Smooth muscle cell (in vitro differentiated cells): ENCODE measurements at regions not wholly inside any gene's neighbourhood (a gene's known extent, or its start where the extent isn't known, plus 50 kb on each side); places are given as distances from the start of the nearest gene placed in this dataset.

Experiments
- DNase-seq: peaks from one replicate; lab custom pipeline; 2025; ENCODE audit not compliant: unreplicated experiment; lab: John Stamatoyannopoulos, UW
- H2AFZ ChIP-seq: fragments of 200-600 bp; sonication (generic); 2 replicates; pipeline ENCODE4 v1.6.0; 2016; ENCODE audit warnings: antibody characterized with exemption, low read depth, mild to moderate bottlenecking
- H3F3A ChIP-seq: fragments of 200-600 bp; sonication (generic); 2 replicates; pipeline ENCODE4 v1.6.0; 2017; ENCODE audit warnings: antibody characterized with exemption, low read depth
- H3K27ac ChIP-seq: fragments of 200-600 bp; sonication (generic); 2 replicates; pipeline ENCODE4 v1.5.1; 2016; ENCODE audit warnings: low read depth, mild to moderate bottlenecking
- H3K27me3 ChIP-seq: fragments of 200-600 bp; sonication (generic); 2 replicates; pipeline ENCODE4 v1.6.1; 2016; ENCODE audit warnings: low read depth, mild to moderate bottlenecking
- H3K36me3 ChIP-seq: fragments of 200-600 bp; sonication (generic); 2 replicates; pipeline ENCODE4 v1.5.1; 2016; ENCODE audit warnings: low read depth
- H3K4me1 ChIP-seq: fragments of 200-600 bp; sonication (generic); 2 replicates; pipeline ENCODE4 v1.5.1; 2016; ENCODE audit warnings: low read depth
- H3K4me2 ChIP-seq: fragments of 200-600 bp; sonication (generic); 2 replicates; pipeline ENCODE4 v1.6.0; 2016; ENCODE audit warnings: mild to moderate bottlenecking
- H3K4me3 ChIP-seq: fragments of 200-600 bp; sonication (generic); 2 replicates; pipeline ENCODE4 v1.5.1; 2016; ENCODE audit warnings: mild to moderate bottlenecking
- H3K79me2 ChIP-seq: fragments of 200-600 bp; sonication (generic); 2 replicates; pipeline ENCODE4 v1.6.0; 2016; ENCODE audit warnings: low read depth, mild to moderate bottlenecking
- H3K9ac ChIP-seq: fragments of 200-600 bp; sonication (generic); 2 replicates; pipeline ENCODE4 v1.6.0; 2016; ENCODE audit warnings: low read depth
- H3K9me3 ChIP-seq: fragments of 200-600 bp; sonication (generic); replicated peaks from 2 replicates; pipeline ENCODE4 v1.5.1; 2016; ENCODE audit warnings: low read depth
- H4K20me1 ChIP-seq: fragments of 200-600 bp; sonication (generic); 2 replicates; pipeline ENCODE4 v1.6.0; 2016; ENCODE audit warnings: low read depth
- WGBS: methylation state at CpG from one replicate; pipeline ENCODE4 v1.1.7; 2016; ENCODE audit warnings: low lambda C conversion rate; 5-methylcytosine and 5-hydroxymethylcytosine counted together
- TF ChIP-seq, protein P1 (sequence below): fragments of 200-600 bp; sonication (generic); IDR thresholded peaks from 2 replicates; pipeline ENCODE4 v1.5.1; 2017; ENCODE audit warnings: borderline replicate concordance, mild to moderate bottlenecking, antibody characterized with exemption; ENCODE audit not compliant: insufficient read depth, poor library complexity, severe bottlenecking

DNA sequence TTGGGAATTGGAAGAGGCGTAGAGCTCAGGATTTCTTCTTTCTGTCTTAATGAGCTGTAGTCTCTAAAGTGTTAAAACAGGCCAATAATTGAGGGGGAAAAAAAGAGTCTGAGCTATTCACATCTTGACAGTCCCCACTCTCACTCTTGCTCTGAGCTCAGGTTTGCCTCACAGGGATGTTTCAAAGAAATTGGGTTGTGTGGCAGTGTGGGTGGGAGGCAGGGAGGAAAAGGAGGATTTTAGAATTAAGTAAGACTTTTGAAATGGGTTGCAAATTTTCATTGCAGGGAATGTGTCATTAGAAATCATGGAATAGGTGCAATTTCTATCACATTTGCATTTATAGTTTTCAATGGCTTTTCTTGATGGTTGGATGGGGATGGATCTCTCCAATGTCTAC lies 338.8 kb upstream of the KIRREL3 start:
- TF ChIP-seq, protein P1, sequence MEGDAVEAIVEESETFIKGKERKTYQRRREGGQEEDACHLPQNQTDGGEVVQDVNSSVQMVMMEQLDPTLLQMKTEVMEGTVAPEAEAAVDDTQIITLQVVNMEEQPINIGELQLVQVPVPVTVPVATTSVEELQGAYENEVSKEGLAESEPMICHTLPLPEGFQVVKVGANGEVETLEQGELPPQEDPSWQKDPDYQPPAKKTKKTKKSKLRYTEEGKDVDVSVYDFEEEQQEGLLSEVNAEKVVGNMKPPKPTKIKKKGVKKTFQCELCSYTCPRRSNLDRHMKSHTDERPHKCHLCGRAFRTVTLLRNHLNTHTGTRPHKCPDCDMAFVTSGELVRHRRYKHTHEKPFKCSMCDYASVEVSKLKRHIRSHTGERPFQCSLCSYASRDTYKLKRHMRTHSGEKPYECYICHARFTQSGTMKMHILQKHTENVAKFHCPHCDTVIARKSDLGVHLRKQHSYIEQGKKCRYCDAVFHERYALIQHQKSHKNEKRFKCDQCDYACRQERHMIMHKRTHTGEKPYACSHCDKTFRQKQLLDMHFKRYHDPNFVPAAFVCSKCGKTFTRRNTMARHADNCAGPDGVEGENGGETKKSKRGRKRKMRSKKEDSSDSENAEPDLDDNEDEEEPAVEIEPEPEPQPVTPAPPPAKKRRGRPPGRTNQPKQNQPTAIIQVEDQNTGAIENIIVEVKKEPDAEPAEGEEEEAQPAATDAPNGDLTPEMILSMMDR = no peak

DNA sequence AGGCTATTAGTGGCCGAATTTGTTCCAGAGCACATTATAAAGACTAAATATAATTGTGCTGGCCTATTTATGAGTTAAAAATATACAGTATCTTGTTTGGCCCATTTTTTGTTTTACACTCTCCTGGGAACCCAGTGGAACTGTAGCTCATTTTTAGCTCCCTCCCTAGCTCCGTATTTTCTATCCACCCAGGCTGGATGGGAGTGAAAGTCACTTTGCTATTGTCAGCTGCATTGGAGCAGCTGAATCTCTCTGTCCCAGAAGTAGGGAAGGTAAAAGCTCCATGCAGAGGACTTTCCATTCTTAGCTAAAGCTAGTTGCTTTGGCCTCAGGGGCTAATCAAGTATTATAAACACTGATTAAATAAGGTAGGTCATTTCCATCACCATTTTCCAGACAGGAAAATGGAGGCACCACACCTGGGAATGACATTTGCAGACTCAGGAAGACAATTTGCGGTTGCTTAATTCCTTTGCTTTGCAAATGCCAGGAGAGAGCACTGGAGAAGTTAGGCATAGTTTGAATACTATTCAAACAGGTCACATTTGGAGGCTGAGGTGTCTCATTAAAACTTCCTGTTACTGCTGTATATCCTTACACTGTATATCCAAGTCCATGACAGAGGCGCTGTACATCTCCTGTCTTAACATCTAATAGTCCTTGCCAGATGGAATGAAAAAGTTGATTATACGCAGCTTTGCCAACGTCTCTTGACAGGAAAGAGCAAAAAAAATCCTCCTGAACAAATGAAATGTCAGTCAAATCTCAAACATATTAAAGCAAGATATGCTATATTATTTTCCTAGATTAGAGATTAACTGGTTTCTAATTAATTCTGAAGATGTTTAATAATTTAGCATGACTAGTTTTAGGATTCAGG lies 338.1 kb upstream of the KIRREL3 start:
- 60% methylated on average over 6 of the region's 6 CpGs for WGBS
- H3K27me3 ChIP-seq = no peaks in the 10 kb centered on the region
- no peak overlapping the region for H3K9ac ChIP-seq
- no peaks in the 10 kb centered on the region for H4K20me1 ChIP-seq
- TF ChIP-seq, protein P1 = no peak
- H3K36me3 ChIP-seq = no peaks in the 10 kb centered on the region
- H2AFZ ChIP-seq = no peak overlapping the region
- H3F3A ChIP-seq = no peaks in the 10 kb centered on the region
- no peak for DNase-seq
- no peak overlapping the region for H3K4me3 ChIP-seq
- H3K9me3 ChIP-seq = no peaks in the 10 kb centered on the region
- no peak overlapping the region for H3K4me2 ChIP-seq
- no peaks in the 10 kb centered on the region for H3K79me2 ChIP-seq
- H3K4me1 ChIP-seq = no peaks in the 10 kb centered on the region
- H3K27ac ChIP-seq = no peak overlapping the region

More for the DNA sequence above, 338.8 kb upstream of the KIRREL3 start:
- Histone ChIP-seq H3F3A (no peaks in the 10 kb centered on the region), H3K4me3 (no peak overlapping the region), H3K9ac (no peak overlapping the region), H4K20me1 (no peaks in the 10 kb centered on the region), H3K27me3 (no peaks in the 10 kb centered on the region), H3K9me3 (no peaks in the 10 kb centered on the region), H3K4me2 (no peak overlapping the region), H3K36me3 (no peaks in the 10 kb centered on the region), H3K79me2 (no peaks in the 10 kb centered on the region), H3K4me1 (no peaks in the 10 kb centered on the region), H3K27ac (no peak overlapping the region), H2AFZ (no peak overlapping the region)
- 96% methylated on average over 1 of the region's 1 CpG for WGBS
- DNase-seq = no peak

DNA sequence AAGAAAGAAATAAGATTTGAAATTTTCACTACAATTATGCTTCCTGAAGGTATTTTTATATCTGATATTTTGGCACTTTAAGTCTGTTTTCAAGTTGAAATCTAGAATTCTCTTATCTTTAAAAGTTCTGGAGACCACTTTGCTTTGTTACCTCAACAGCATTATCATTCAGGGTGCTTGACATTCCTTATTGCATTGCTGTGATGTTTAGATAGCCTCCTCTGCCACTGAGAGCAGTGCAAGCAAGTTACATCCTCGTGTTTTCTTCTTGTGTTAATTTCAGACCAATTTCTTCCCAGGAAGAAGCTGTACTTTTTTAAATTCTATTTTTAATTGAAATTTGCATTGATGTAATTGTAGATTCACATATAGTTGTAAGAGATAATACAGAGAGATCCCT lies 333.9 kb upstream of the KIRREL3 start:
- no peak overlapping the region for H3K4me2 ChIP-seq
- no peaks in the 10 kb centered on the region for H3K27me3 ChIP-seq
- peaks cover 6% of the 10 kb centered on the region for H3K9me3 ChIP-seq
- no peaks in the 10 kb centered on the region for H3F3A ChIP-seq
- no peaks in the 10 kb centered on the region for H4K20me1 ChIP-seq
- DNase-seq = no peak
- H3K27ac ChIP-seq = no peak overlapping the region
- no peak overlapping the region for H3K9ac ChIP-seq
- H3K36me3 ChIP-seq = no peaks in the 10 kb centered on the region
- no peak overlapping the region for H2AFZ ChIP-seq
- no peaks in the 10 kb centered on the region for H3K79me2 ChIP-seq
- H3K4me1 ChIP-seq = no peaks in the 10 kb centered on the region
- H3K4me3 ChIP-seq = no peak overlapping the region
- WGBS = 67% methylated on average over 1 of the region's 1 CpG
- TF ChIP-seq, protein P1 = no peak

DNA sequence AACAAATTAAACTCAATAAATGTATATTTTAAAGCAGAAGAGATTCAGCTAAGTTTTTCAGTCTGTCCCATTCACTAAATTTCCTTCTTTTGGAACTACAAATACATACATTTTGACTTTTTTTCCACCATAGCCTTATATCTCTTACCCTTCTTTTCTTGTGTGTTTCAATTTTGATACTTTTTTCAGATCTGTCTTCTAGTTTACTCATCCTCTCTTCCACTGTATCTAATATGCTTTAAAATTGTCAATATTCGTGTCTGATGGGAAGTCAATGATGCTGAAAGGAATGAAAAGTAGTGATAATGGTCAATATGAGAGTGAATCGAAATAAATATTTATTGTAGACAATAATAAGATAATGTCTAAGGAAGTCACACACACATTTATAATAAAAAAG lies 332.3 kb upstream of the KIRREL3 start:
- H4K20me1 ChIP-seq = no peaks in the 10 kb centered on the region
- TF ChIP-seq, protein P1 = no peak
- H3K4me3 ChIP-seq = no peak overlapping the region
- no peaks in the 10 kb centered on the region for H3K36me3 ChIP-seq
- H3K4me1 ChIP-seq = no peaks in the 10 kb centered on the region
- H3K9ac ChIP-seq = no peak overlapping the region
- H3K4me2 ChIP-seq = no peak overlapping the region
- no peak overlapping the region for H3K27ac ChIP-seq
- H3K27me3 ChIP-seq = no peaks in the 10 kb centered on the region
- no peak for DNase-seq
- H3K79me2 ChIP-seq = no peaks in the 10 kb centered on the region
- 83% methylated on average over 2 of the region's 2 CpGs for WGBS
- H2AFZ ChIP-seq = no peak overlapping the region
- no peaks in the 10 kb centered on the region for H3F3A ChIP-seq
- peaks cover 6% of the 10 kb centered on the region for H3K9me3 ChIP-seq
